Endothelial cell (in vitro differentiated cells): ENCODE measurements at regions not wholly inside any gene's neighbourhood (a gene's known extent, or its start where the extent isn't known, plus 50 kb on each side); places are given as distances from the start of the nearest gene placed in this dataset.

Source experiments
- DNase-seq: peaks from one replicate; pipeline ENCODE4 v3.0.0; 2021; ENCODE audit warnings: low spot score
- H3K27ac Mint-ChIP-seq: one replicate; pipeline ENCODE4 v1.8.0; 2021; ENCODE audit warnings: mixed read lengths, inconsistent platforms; ENCODE audit not compliant: unreplicated experiment
- H3K27me3 Mint-ChIP-seq: one replicate; pipeline ENCODE4 v1.8.0; 2021; ENCODE audit warnings: mild to moderate bottlenecking, moderate library complexity, mixed read lengths, inconsistent platforms; ENCODE audit not compliant: unreplicated experiment
- H3K36me3 Mint-ChIP-seq: one replicate; pipeline ENCODE4 v1.8.0; 2021; ENCODE audit warnings: mild to moderate bottlenecking, low read depth, mixed read lengths, inconsistent platforms; ENCODE audit not compliant: unreplicated experiment
- H3K4me1 Mint-ChIP-seq: one replicate; pipeline ENCODE4 v1.8.0; 2021; ENCODE audit warnings: mild to moderate bottlenecking, mixed read lengths, inconsistent platforms; ENCODE audit not compliant: unreplicated experiment
- H3K4me3 Mint-ChIP-seq: one replicate; pipeline ENCODE4 v1.8.0; 2021; ENCODE audit warnings: mild to moderate bottlenecking, mixed read lengths, inconsistent platforms; ENCODE audit not compliant: unreplicated experiment
- H3K9me3 Mint-ChIP-seq: one replicate; pipeline ENCODE4 v1.8.0; 2021; ENCODE audit warnings: mixed read lengths, inconsistent platforms; ENCODE audit not compliant: unreplicated experiment
- CTCF ChIP-seq: fragments of 200-600 bp; sonication (generic); IDR thresholded peaks from one replicate; pipeline ENCODE4 v1.5.0; 2021; ENCODE audit warnings: antibody characterized with exemption; ENCODE audit not compliant: unreplicated experiment

GRCh38 chr2:41957431-41957830, 90.4 kb upstream of the PKDCC start:
- H3K27me3 Mint-ChIP-seq, result peaks cover 1% of the 10 kb centered on the region
- H3K27ac Mint-ChIP-seq, result no peak overlapping the region
- no peak for TF ChIP-seq CTCF
- H3K4me1 Mint-ChIP-seq, result peaks cover 7% of the 10 kb centered on the region
- no peak overlapping the region for H3K4me3 Mint-ChIP-seq
- no peak for DNase-seq
- H3K36me3 Mint-ChIP-seq, result no peaks in the 10 kb centered on the region
- no peaks in the 10 kb centered on the region for H3K9me3 Mint-ChIP-seq

GRCh38 chr2:41958251-41958650, 89.6 kb upstream of the PKDCC start:
- Mint-ChIP-seq H3K27me3 (peaks cover 1% of the 10 kb centered on the region), H3K9me3 (no peaks in the 10 kb centered on the region), H3K4me3 (no peak overlapping the region), H3K4me1 (peaks cover 15% of the 10 kb centered on the region), H3K27ac (no peak overlapping the region), H3K36me3 (no peaks in the 10 kb centered on the region)
- TF ChIP-seq CTCF, result no peak
- DNase-seq, result no peak

GRCh38 chr2:41958775-41959174, 89.0 kb upstream of the PKDCC start:
- no peak for TF ChIP-seq CTCF
- H3K27me3 Mint-ChIP-seq, result peaks cover 1% of the 10 kb centered on the region
- no peak for DNase-seq
- H3K4me1 Mint-ChIP-seq, result peaks cover 20% of the 10 kb centered on the region
- H3K27ac Mint-ChIP-seq, result no peak overlapping the region
- no peaks in the 10 kb centered on the region for H3K36me3 Mint-ChIP-seq
- H3K4me3 Mint-ChIP-seq, result no peak overlapping the region
- H3K9me3 Mint-ChIP-seq, result no peaks in the 10 kb centered on the region

- H3K27ac Mint-ChIP-seq, result no peak overlapping the region
- no peaks in the 10 kb centered on the region for H3K36me3 Mint-ChIP-seq
- no peak overlapping the region for H3K4me3 Mint-ChIP-seq
- peaks cover 1% of the 10 kb centered on the region for H3K27me3 Mint-ChIP-seq
- no peaks in the 10 kb centered on the region for H3K9me3 Mint-ChIP-seq
- DNase-seq, result no peak
- peaks cover 28% of the 10 kb centered on the region for H3K4me1 Mint-ChIP-seq
- TF ChIP-seq CTCF, result no peak
Observed at GRCh38 chr2:41959760-41960159, 88.1 kb upstream of the PKDCC start.

- no peak for DNase-seq
- no peak overlapping the region for H3K4me3 Mint-ChIP-seq
- H3K27me3 Mint-ChIP-seq, result peaks cover 3% of the 10 kb centered on the region
- H3K4me1 Mint-ChIP-seq, result peaks cover 34% of the 10 kb centered on the region
- TF ChIP-seq CTCF, result no peak
- H3K27ac Mint-ChIP-seq, result no peak overlapping the region
- no peaks in the 10 kb centered on the region for H3K36me3 Mint-ChIP-seq
- H3K9me3 Mint-ChIP-seq, result no peaks in the 10 kb centered on the region
Observed at GRCh38 chr2:41962922-41963622, 84.7 kb upstream of the PKDCC start.
